Neuronal stem cell (in vitro differentiated cells): ENCODE measurements at regions not wholly inside any gene's neighbourhood (a gene's known extent, or its start where the extent isn't known, plus 50 kb on each side); places are given as distances from the start of the nearest gene placed in this dataset.

Source experiments
- DNase-seq: peaks from one replicate; pipeline ENCODE4 v3.0.0-alpha.2; 2013; ENCODE audit warnings: low spot score
- H2AFZ ChIP-seq: one replicate; pipeline ENCODE4 v1.6.1; 2013; ENCODE audit warnings: mild to moderate bottlenecking, low read length, inconsistent platforms
- H2AK5ac ChIP-seq: 2 replicates; pipeline ENCODE4 v1.6.1; 2013; ENCODE audit warnings: low read depth, mild to moderate bottlenecking, inconsistent platforms, low read length, moderate library complexity, mixed read lengths
- H2BK120ac ChIP-seq: 2 replicates; pipeline ENCODE4 v1.6.1; 2013; ENCODE audit warnings: low read depth, mild to moderate bottlenecking, inconsistent platforms, low read length, moderate library complexity, mixed read lengths
- H2BK12ac ChIP-seq: one replicate; pipeline ENCODE4 v1.6.1; 2013; ENCODE audit warnings: low read length, inconsistent platforms
- H2BK15ac ChIP-seq: 2 replicates; pipeline ENCODE4 v1.6.1; 2013; ENCODE audit warnings: mild to moderate bottlenecking, low read length, inconsistent platforms, mixed read lengths
- H2BK5ac ChIP-seq: one replicate; pipeline ENCODE4 v1.6.1; 2013; ENCODE audit warnings: inconsistent platforms, mild to moderate bottlenecking, low read length, moderate library complexity
- H3K14ac ChIP-seq: one replicate; pipeline ENCODE4 v1.6.1; 2013; ENCODE audit warnings: low read length, inconsistent platforms
- H3K18ac ChIP-seq: 2 replicates; pipeline ENCODE4 v1.6.1; 2013; ENCODE audit warnings: low read length, inconsistent platforms
- H3K23ac ChIP-seq: 2 replicates; pipeline ENCODE4 v1.6.1; 2013; ENCODE audit warnings: low read depth, mild to moderate bottlenecking, mixed read lengths, low read length, inconsistent platforms; ENCODE audit not compliant: poor library complexity
- H3K27ac ChIP-seq: replicated peaks from 3 replicates; pipeline ENCODE4 v1.5.1; 2013; ENCODE audit warnings: low read length, inconsistent platforms
- H3K27me3 ChIP-seq, 3 experiments: 2 replicates each; pipeline ENCODE4 v1.6.1; 2013; ENCODE audit warnings: low read length in 3 of 3, mild to moderate bottlenecking in 2 of 3, inconsistent platforms in 1 of 3, low read depth in 1 of 3, mixed read lengths in 1 of 3, moderate library complexity in 1 of 3; ENCODE audit not compliant: control insufficient read depth in 3 of 3, insufficient read depth in 3 of 3
- H3K36me3 ChIP-seq, 2 donors: replicated peaks in 1 of 2; 2 replicates each; pipeline ENCODE4 v1.6.1; 2013; ENCODE audit warnings: low read length in 2 of 2; ENCODE audit not compliant: control insufficient read depth in 2 of 2, insufficient read depth in 2 of 2
- H3K4ac ChIP-seq: 2 replicates; pipeline ENCODE4 v1.6.1; 2013; ENCODE audit warnings: inconsistent platforms, mild to moderate bottlenecking, low read length, moderate library complexity
- H3K4me1 ChIP-seq, 2 donors: 1 replicate in 1 of 2; 2 replicates in 1 of 2; pipeline ENCODE4 v1.6.1; 2013; ENCODE audit warnings: low read length in 2 of 2, low read depth in 1 of 2; ENCODE audit not compliant: control insufficient read depth in 2 of 2, insufficient read depth in 1 of 2
- H3K4me2 ChIP-seq: one replicate; pipeline ENCODE4 v1.6.1; 2013; ENCODE audit warnings: mild to moderate bottlenecking, low read length, inconsistent platforms; ENCODE audit not compliant: insufficient read depth, poor library complexity, severe bottlenecking
- H3K4me3 ChIP-seq, 2 donors: 2 replicates each; pipeline ENCODE4 v1.5.1; 2013; ENCODE audit warnings: low read length in 2 of 2, mild to moderate bottlenecking in 2 of 2, inconsistent platforms in 1 of 2, moderate library complexity in 1 of 2
- H3K79me1 ChIP-seq: one replicate; pipeline ENCODE4 v1.6.1; 2013; ENCODE audit warnings: low read depth, mild to moderate bottlenecking, inconsistent platforms, low read length, moderate library complexity
- H3K9ac ChIP-seq: one replicate; pipeline ENCODE4 v1.6.1; 2013; ENCODE audit warnings: mild to moderate bottlenecking, low read depth, low read length, inconsistent platforms; ENCODE audit not compliant: poor library complexity
- H3K9me3 ChIP-seq, 2 donors: replicated peaks in 1 of 2; 2 replicates each; pipeline versions ENCODE3 to v1.6.1; 2013; ENCODE audit warnings: low read length in 2 of 2, mild to moderate bottlenecking in 2 of 2, inconsistent platforms in 1 of 2, low read depth in 1 of 2, mixed read lengths in 1 of 2, moderate library complexity in 1 of 2; ENCODE audit not compliant: control insufficient read depth in 2 of 2, insufficient read depth in 1 of 2
- H4K8ac ChIP-seq: one replicate; pipeline ENCODE4 v1.6.1; 2013; ENCODE audit warnings: low read depth, mild to moderate bottlenecking, inconsistent platforms, low read length, moderate library complexity
- H4K91ac ChIP-seq: one replicate; pipeline ENCODE4 v1.6.1; 2013; ENCODE audit warnings: low read length, low read depth, mild to moderate bottlenecking, inconsistent platforms; ENCODE audit not compliant: poor library complexity
- WGBS, 2 donors: extraction: QIAGEN DNeasy Blood & Tissue Kit; methylation state at CpG; one replicate each; pipeline ENCODE4 v1.1.7; 2013; ENCODE audit warnings: missing lambda C conversion rate in 2 of 2, mixed read lengths in 1 of 2; ENCODE audit not compliant: insufficient read length in 2 of 2, insufficient replicate concordance in 1 of 2; ENCODE audit errors: extremely low coverage in 2 of 2; 5-methylcytosine and 5-hydroxymethylcytosine counted together

GRCh38 chr7:88638583-88638982 is 120.9 kb upstream of the ZNF804B start:
- Histone ChIP-seq H4K91ac (no peak overlapping the region), H3K36me3 (no peaks in the 10 kb centered on the region), H3K4me1 (peaks cover 0 to 7% of the 10 kb centered on the region in 2 donors), H3K4me3 (no peak overlapping the region), H2AK5ac (no peak overlapping the region), H2BK120ac (no peak overlapping the region), H3K23ac (no peak overlapping the region), H3K4me2 (no peak overlapping the region), H2BK12ac (no peak overlapping the region), H2AFZ (peak overlapping the region; percentile 48), H4K8ac (no peak overlapping the region), H2BK5ac (no peak overlapping the region), H3K79me1 (no peaks in the 10 kb centered on the region), H3K27ac (no peak overlapping the region), H3K14ac (no peak overlapping the region), H3K27me3 (no peaks in the 10 kb centered on the region), H3K9ac (no peak overlapping the region), H3K9me3 (no peaks in the 10 kb centered on the region), H3K18ac (no peak overlapping the region), H3K4ac (no peak overlapping the region), H2BK15ac (no peak overlapping the region)
- WGBS, 2 donors: no CpG with 5 or more reads among the region's 6 CpGs
- no peak for DNase-seq

GRCh38 chr7:88637795-88638194 is 121.7 kb upstream of the ZNF804B start:
- H3K36me3 ChIP-seq: no peaks in the 10 kb centered on the region

GRCh38 chr7:88635149-88635548 is 124.4 kb upstream of the ZNF804B start:
- no peak overlapping the region for H3K4ac ChIP-seq
- peak overlapping the region; percentile 32 for H2AFZ ChIP-seq
- H3K79me1 ChIP-seq: no peaks in the 10 kb centered on the region
- WGBS, 2 donors: no CpG with 5 or more reads among the region's 1 CpG
- H3K4me3 ChIP-seq: no peak overlapping the region
- no peak overlapping the region for H2BK12ac ChIP-seq
- no peak overlapping the region for H3K18ac ChIP-seq
- H3K14ac ChIP-seq: no peak overlapping the region
- H4K91ac ChIP-seq: no peak overlapping the region
- H3K4me2 ChIP-seq: no peak overlapping the region
- H3K9me3 ChIP-seq: no peaks in the 10 kb centered on the region
- H2BK5ac ChIP-seq: no peak overlapping the region
- no peak overlapping the region for H2BK120ac ChIP-seq
- H3K36me3 ChIP-seq: no peaks in the 10 kb centered on the region
- H3K9ac ChIP-seq: no peak overlapping the region
- peak; percentile 3 for DNase-seq
- no peak overlapping the region for H3K27ac ChIP-seq
- no peak overlapping the region for H2BK15ac ChIP-seq
- no peak overlapping the region for H2AK5ac ChIP-seq
- H3K27me3 ChIP-seq: no peaks in the 10 kb centered on the region
- no peak overlapping the region for H3K23ac ChIP-seq
- H4K8ac ChIP-seq: no peak overlapping the region
- peaks cover 0 to 7% of the 10 kb centered on the region in 2 donors for H3K4me1 ChIP-seq

More at GRCh38 chr7:88637795-88638194, 121.7 kb upstream of the ZNF804B start:
- Histone ChIP-seq H3K18ac (no peak overlapping the region), H3K9ac (no peak overlapping the region), H3K27ac (no peak overlapping the region), H2BK120ac (no peak overlapping the region), H3K4ac (no peak overlapping the region), H4K8ac (no peak overlapping the region), H3K23ac (no peak overlapping the region), H3K9me3 (no peaks in the 10 kb centered on the region), H3K4me3 (no peak overlapping the region), H2AFZ (no peak overlapping the region), H2AK5ac (no peak overlapping the region), H3K4me1 (peaks cover 0 to 7% of the 10 kb centered on the region in 2 donors), H4K91ac (no peak overlapping the region), H2BK12ac (no peak overlapping the region), H3K79me1 (no peaks in the 10 kb centered on the region), H3K14ac (no peak overlapping the region), H3K4me2 (no peak overlapping the region), H3K27me3 (no peaks in the 10 kb centered on the region), H2BK15ac (no peak overlapping the region), H2BK5ac (no peak overlapping the region)
- DNase-seq: no peak

GRCh38 chr7:88629559-88629958 is 129.9 kb upstream of the ZNF804B start:
- no peak overlapping the region for H3K4ac ChIP-seq
- no peak overlapping the region for H4K91ac ChIP-seq
- H3K27ac ChIP-seq: no peak overlapping the region
- H3K4me3 ChIP-seq: no peak overlapping the region
- no peak overlapping the region for H3K23ac ChIP-seq
- no peak overlapping the region for H4K8ac ChIP-seq
- DNase-seq: no peak
- no peak overlapping the region for H3K14ac ChIP-seq
- no peaks in the 10 kb centered on the region for H3K36me3 ChIP-seq
- no peak overlapping the region for H2BK15ac ChIP-seq
- no peak overlapping the region for H2AK5ac ChIP-seq
- no CpG with 5 or more reads among the region's 1 CpG for WGBS, 2 donors
- H2BK5ac ChIP-seq: no peak overlapping the region
- no peaks in the 10 kb centered on the region for H3K9me3 ChIP-seq
- H3K27me3 ChIP-seq: no peaks in the 10 kb centered on the region
- no peaks in the 10 kb centered on the region for H3K4me1 ChIP-seq
- H3K18ac ChIP-seq: no peak overlapping the region
- H3K9ac ChIP-seq: no peak overlapping the region
- no peak overlapping the region for H3K4me2 ChIP-seq
- H2AFZ ChIP-seq: no peak overlapping the region
- H2BK120ac ChIP-seq: no peak overlapping the region
- H3K79me1 ChIP-seq: no peaks in the 10 kb centered on the region
- H2BK12ac ChIP-seq: no peak overlapping the region
